Globus pallidus (tissue), 1 donor: ENCODE measurements at regions not wholly inside any gene's neighbourhood (a gene's known extent, or its start where the extent isn't known, plus 50 kb on each side); places are given as distances from the start of the nearest gene placed in this dataset.
"Not testable (repeated sequence)": the region's sequence is repeated elsewhere in the genome, so short reads cannot be mapped to it uniquely, and the experiment has no call there.

ENCODE experiments used
- DNase-seq: peaks from one replicate; pipeline ENCODE4 v3.0.0-alpha.2; 2015; ENCODE audit warnings: low spot score

- DNase-seq = no peak
Observed at GRCh38 chr4:75287738-75288517, 226.3 kb downstream of the RCHY1 start.

- DNase-seq = no peak
Observed at GRCh38 chr4:75285837-75286236, 228.4 kb downstream of the RCHY1 start.

DNA sequence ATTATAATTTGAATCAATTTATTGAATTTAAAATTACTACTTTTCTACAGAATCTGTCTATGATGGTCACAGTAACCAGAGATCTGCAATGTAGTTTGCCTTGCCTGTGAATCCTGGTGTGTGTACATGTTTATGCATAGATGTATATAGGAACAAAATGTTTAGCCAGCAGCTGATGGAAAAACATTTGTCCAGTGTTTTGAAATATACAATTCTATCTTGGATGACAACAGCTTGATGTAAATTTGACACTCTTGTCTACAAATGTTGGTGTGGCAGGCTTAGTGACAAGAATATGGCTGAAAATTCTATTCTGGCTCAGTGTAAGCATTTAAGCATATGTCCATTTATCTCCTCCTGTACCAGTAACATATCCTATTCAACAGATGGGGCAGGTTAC lies 229.4 kb downstream of the RCHY1 start:
- no peak for DNase-seq

GRCh38 chr4:75280461-75280860 lies 233.7 kb downstream of the RCHY1 start:
- DNase-seq = not testable (repeated sequence)

DNA sequence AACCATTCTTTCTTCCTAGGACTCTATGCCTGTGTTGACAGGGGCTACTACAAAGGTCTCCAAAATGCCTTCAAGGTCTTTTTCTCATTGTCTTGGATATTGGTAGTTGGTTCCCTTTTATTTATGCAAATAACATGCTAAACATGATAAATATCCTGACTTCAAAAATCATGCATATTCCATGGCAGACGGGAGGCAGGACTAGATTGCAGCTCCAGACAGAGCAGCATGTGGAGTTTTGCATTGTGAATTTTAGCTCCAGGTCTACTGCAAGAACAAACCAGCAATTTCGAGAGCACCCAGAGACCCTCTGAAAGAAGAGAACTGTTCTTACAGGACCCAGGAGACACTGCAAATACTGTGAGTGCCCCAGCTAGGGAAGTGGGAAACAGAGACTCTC lies 254.9 kb downstream of the RCHY1 start:
- no peak for DNase-seq

DNA sequence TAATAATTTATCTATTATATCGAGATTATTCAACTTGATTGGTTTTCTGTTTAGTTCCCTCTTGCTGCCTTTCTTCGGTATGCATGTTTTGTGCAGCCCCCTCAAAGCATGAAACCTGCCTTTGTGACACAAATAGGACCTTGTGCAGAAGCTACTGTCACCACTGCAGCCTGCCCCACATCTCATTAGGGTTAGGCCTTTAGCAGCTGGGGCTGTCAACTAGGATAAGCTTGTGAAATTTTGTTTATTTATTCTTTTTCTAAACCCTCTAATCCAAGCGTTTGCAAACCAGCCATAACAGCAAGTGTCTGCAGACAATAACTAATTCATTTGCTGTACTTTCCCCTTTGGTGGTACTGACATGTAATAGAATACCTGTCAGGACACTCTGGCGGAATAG lies 258.9 kb downstream of the RCHY1 start:
- DNase-seq = no peak

GRCh38 chr4:75254745-75255144 lies 259.5 kb downstream of the RCHY1 start:
- DNase-seq = no peak

GRCh38 chr4:75253094-75253493 lies 261.1 kb downstream of the RCHY1 start:
- DNase-seq = not testable (repeated sequence)

DNA sequence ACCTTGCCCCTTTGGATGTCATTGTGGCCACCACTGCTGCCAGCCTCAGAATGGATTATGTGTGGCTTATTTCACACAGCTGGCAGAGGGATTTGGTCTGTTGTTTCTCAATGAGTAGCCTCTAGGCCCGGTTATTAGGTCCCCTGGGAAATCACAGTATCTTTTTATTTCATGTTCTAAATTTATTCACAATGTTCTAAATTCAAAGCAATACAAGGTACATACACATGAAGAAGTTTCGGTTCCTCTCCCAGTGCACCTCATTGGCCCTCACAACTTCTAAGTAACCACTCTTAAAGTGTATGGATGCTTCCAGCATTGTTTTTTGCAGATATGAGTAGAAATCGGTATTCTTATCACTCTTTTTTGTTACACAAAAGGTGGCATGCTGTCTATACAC lies 262.7 kb downstream of the RCHY1 start:
- DNase-seq = no peak

GRCh38 chr4:75249739-75250138 lies 264.5 kb downstream of the RCHY1 start:
- DNase-seq = no peak

DNA sequence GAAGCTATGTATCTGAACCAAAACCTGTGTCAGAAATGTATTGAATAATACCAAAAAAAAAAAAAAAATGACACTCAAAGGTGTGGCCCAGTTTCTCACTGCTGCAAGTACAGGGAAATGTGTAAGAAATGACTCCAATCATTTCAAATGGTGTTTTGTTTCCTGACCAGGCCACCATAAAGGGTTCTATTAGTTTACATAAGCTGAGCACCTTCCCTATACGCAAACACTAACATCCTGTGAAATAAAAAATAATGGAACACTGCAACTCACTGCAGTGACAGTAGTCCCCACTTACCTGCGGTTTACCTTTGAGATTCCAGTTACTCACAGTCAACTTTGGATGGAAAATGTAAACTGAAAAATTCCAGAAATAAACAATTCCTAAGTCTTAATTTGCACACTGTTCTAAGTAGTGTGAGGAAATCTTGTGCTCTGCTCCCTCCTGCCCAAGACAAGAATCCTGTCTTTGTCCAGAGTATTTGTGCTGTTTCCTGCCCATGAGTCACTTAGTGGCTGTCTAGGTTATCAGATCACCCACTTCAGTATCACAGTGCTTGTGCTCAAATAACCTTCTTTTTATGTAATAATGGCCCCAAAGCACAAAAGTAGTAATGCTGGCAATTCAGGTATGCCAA lies 265.3 kb downstream of the RCHY1 start:
- no peak for DNase-seq

GRCh38 chr4:75244325-75244724 lies 269.9 kb downstream of the RCHY1 start:
- DNase-seq = no peak

DNA sequence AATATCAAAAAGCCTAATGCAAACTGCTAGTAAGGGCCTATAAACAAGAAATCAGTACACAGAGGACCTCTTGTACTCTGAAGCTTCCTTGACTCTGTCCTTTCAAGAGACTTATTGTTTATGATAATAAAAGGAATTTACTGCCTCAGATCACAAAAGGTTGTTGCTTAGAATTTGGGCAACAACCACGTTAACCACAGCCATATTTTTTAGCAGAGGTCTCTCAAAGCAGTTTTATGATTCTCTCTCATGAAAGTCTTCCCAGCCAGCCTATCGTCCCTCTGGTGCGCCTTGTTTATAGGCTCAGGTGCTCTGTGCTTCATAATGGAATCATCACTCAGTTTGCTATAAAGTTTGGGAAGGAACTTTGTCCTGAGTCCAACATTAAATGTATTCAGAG lies 270.6 kb downstream of the RCHY1 start:
- DNase-seq = no peak

- no peak for DNase-seq
Observed at GRCh38 chr4:75235359-75235951, 278.7 kb downstream of the RCHY1 start.

DNA sequence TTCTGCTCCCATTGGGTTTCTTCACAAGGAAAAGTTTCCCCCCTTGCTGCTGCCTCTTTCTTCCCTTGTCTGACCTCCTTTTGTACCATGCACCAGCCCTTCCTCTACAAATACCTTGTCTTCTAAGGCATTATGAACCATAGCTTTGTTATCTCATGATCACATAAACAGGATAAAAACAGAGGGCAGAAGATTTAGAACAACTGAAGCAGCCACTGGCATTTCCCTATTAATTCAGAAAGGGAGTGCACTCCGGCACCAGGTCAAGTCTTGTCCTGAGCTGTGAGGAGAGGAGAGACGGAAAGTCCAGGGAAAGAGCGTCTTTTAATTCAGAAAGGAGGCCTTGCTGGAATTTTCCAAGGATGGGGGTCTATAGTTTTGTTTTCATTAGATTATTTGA lies 281.7 kb downstream of the RCHY1 start:
- no peak for DNase-seq

DNA sequence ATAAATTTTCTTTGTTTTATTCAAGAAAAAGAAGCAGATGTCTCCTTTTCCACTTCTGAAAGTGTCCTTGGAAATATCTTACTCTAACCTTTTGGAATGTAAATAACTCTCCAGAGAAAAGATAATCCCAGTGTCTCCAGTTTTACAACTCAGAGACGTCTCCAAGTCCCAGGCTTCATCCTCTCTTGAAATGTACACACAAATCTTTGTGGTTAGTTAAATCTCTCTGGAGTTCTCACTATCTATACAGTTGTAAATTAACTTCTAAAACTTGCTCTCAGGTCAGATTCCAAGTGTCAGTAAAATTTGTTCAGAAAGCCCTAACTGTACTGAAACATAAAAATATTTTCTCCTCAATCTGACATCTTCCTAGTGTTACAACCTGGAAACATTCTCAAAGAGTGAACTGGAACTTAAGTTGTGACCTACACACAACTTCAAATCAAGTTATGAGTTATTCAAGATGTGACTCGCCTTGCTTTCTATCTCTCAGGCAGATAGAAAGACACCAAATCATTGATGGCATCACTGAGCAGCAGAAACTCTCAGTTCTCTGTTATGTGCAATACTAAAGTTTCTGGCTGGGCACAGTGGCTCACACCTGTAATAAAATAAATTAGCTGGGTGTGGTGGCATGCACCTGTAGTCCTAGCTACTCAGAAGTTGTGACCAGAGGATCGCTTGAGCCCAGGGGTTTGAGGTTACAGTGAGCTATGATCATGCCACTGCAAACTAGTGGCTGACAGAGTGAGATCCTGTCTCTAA lies 284.2 kb downstream of the RCHY1 start:
- DNase-seq = no peak

- no peak for DNase-seq
Observed at GRCh38 chr4:75213480-75213879, 280.6 kb downstream of the PARM1 start.

GRCh38 chr4:75211422-75211821 lies 278.5 kb downstream of the PARM1 start:
- no peak for DNase-seq

- DNase-seq = no peak
Observed at GRCh38 chr4:75207902-75208301, 275.0 kb downstream of the PARM1 start.

GRCh38 chr4:75195111-75195510 lies 262.2 kb downstream of the PARM1 start:
- no peak for DNase-seq

GRCh38 chr4:75194180-75194579 lies 261.3 kb downstream of the PARM1 start:
- no peak for DNase-seq

- not testable (repeated sequence) for DNase-seq
Observed at GRCh38 chr4:75192182-75192581, 259.3 kb downstream of the PARM1 start.
